Endodermal cell (in vitro differentiated cells): ENCODE measurements at regions not wholly inside any gene's neighbourhood (a gene's known extent, or its start where the extent isn't known, plus 50 kb on each side); places are given as distances from the start of the nearest gene placed in this dataset.

Experiments used
- DNase-seq: peaks from one replicate; pipeline ENCODE4 v3.0.0-alpha.2; 2017
- H3K27ac ChIP-seq: 2 replicates; pipeline ENCODE4 v1.5.1; 2013; ENCODE audit warnings: mild to moderate bottlenecking, low read depth, low read length, moderate library complexity
- H3K27me3 ChIP-seq: 2 replicates; pipeline ENCODE4 v1.6.1; 2013; ENCODE audit warnings: mild to moderate bottlenecking, low read length, moderate library complexity; ENCODE audit not compliant: insufficient read depth, control insufficient read depth, poor library complexity, severe bottlenecking
- H3K36me3 ChIP-seq: 2 replicates; pipeline ENCODE4 v1.7.0; 2013; ENCODE audit warnings: mild to moderate bottlenecking, low read length, moderate library complexity; ENCODE audit not compliant: control insufficient read depth, insufficient read depth
- H3K4me1 ChIP-seq: one replicate; pipeline ENCODE4 v1.7.0; 2013; ENCODE audit warnings: low read length; ENCODE audit not compliant: control insufficient read depth, insufficient read depth
- H3K4me3 ChIP-seq: 2 replicates; pipeline ENCODE4 v1.5.1; 2013; ENCODE audit warnings: mild to moderate bottlenecking, low read length, moderate library complexity
- H3K9ac ChIP-seq: 2 replicates; pipeline ENCODE4 v1.6.1; 2013; ENCODE audit warnings: mild to moderate bottlenecking, low read length, moderate library complexity; ENCODE audit not compliant: poor library complexity, severe bottlenecking; ENCODE audit errors: extremely low read depth
- H3K9me3 ChIP-seq: 2 replicates; pipeline ENCODE4 v1.6.1; 2013; ENCODE audit warnings: mild to moderate bottlenecking, low read length, moderate library complexity; ENCODE audit not compliant: control insufficient read depth
- H3K27ac Mint-ChIP-seq: 2 replicates; pipeline ENCODE4 v1.8.0; 2020; ENCODE audit warnings: mixed read lengths
- H3K27me3 Mint-ChIP-seq: 2 replicates; pipeline ENCODE4 v1.8.0; 2021; ENCODE audit warnings: mild to moderate bottlenecking, mixed read lengths; ENCODE audit not compliant: insufficient read depth
- H3K36me3 Mint-ChIP-seq: 2 replicates; pipeline ENCODE4 v1.8.0; 2020; ENCODE audit warnings: low read depth, mixed read lengths
- H3K4me1 Mint-ChIP-seq: 2 replicates; pipeline ENCODE4 v1.8.0; 2020; ENCODE audit warnings: mixed read lengths
- H3K4me3 Mint-ChIP-seq: 2 replicates; pipeline ENCODE4 v1.8.0; 2020; ENCODE audit warnings: mild to moderate bottlenecking, moderate library complexity, mixed read lengths
- H3K9me3 Mint-ChIP-seq: 2 replicates; pipeline ENCODE4 v1.8.0; 2020; ENCODE audit warnings: mild to moderate bottlenecking, mixed read lengths
- CTCF ChIP-seq: fragments of 200-600 bp; sonication (generic); conservative IDR thresholded peaks from 2 replicates; pipeline ENCODE4 v1.5.0; 2021; ENCODE audit warnings: antibody characterized with exemption, mild to moderate bottlenecking
- WGBS, 2 experiments: methylation state at CpG; one replicate each; pipeline versions ENCODE4 v1.1.5 to v1.1.7; 2013; ENCODE audit warnings: missing lambda C conversion rate in 2 of 2, mixed read lengths in 1 of 2; ENCODE audit not compliant: insufficient coverage in 1 of 2, insufficient read length in 1 of 2; 5-methylcytosine and 5-hydroxymethylcytosine counted together

DNA sequence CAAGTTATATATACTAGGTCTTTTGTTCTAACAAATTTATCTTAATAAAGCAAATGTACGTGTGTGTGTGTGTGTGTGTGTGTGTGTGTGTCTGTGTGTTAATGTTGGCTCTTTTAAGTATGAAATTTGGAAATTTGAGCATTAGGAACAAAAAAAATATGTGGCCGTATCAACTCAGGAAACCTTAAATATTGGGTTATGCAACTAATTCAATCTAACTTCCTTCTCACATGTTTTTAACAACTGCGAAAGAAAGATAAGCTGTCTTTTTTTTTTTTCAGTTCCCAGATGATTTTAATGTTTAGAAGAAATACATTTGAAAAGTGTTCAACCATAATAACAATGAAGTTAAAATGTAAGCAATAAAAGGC lies 616.4 kb upstream of the ARID1B start:
- no peaks in the 10 kb centered on the region for H3K4me1 Mint-ChIP-seq
- H3K9me3 Mint-ChIP-seq = no peaks in the 10 kb centered on the region
- Histone ChIP-seq H3K9ac (no peak overlapping the region), H3K27me3 (no peaks in the 10 kb centered on the region), H3K4me1 (no peaks in the 10 kb centered on the region), H3K9me3 (no peaks in the 10 kb centered on the region), H3K27ac (no peak overlapping the region), H3K4me3 (no peak overlapping the region), H3K36me3 (no peaks in the 10 kb centered on the region)
- no peak for DNase-seq
- H3K27ac Mint-ChIP-seq = no peak overlapping the region
- H3K36me3 Mint-ChIP-seq = no peaks in the 10 kb centered on the region
- TF ChIP-seq CTCF = no peak
- WGBS, 2 experiments = 81% methylated on average over 3 of the region's 3 CpGs; no CpG with 5 or more reads in 1 of the 2 experiments
- no peaks in the 10 kb centered on the region for H3K27me3 Mint-ChIP-seq
- no peak overlapping the region for H3K4me3 Mint-ChIP-seq

DNA sequence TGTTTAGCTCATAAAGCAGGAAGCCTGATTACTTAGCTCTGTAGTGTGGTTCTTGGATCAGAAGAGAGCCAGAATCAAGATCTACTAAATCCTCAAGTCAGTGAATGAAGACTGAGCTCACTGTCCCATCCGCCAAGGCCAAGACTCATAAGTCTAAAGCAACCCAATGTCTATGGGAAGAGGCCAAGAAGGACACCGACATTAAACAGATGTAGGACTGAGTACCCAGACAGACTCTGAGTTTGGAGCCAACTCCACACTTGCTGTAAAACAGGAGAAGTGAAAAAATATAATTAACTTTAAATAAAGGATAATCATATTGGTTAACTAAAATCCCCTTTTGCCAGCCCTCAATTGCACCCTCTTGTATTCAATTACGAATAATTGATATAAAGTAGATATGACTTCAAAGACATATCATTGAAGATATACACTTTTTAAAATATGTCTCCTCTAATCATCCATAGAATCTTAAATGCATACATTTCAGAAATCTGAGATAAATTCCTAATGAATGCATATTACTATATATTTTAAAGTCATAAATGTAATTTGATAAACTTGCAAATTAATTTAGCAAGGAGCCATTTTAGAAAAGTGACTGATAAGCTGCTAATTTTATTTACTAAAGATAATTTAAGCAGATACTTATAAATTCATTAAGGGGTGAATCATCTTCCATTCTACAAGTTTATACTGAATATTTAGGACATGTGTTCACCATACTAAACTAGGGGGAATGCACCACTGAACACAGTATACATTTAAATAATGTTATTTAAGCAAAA lies 617.0 kb upstream of the ARID1B start:
- Mint-ChIP-seq H3K9me3 (no peaks in the 10 kb centered on the region), H3K4me1 (no peaks in the 10 kb centered on the region), H3K36me3 (no peaks in the 10 kb centered on the region), H3K27me3 (no peaks in the 10 kb centered on the region), H3K4me3 (no peak overlapping the region), H3K27ac (no peak overlapping the region)
- no peak for TF ChIP-seq CTCF
- Histone ChIP-seq H3K27me3 (no peaks in the 10 kb centered on the region), H3K4me3 (no peak overlapping the region), H3K9me3 (no peaks in the 10 kb centered on the region), H3K36me3 (no peaks in the 10 kb centered on the region), H3K9ac (no peak overlapping the region), H3K27ac (no peak overlapping the region), H3K4me1 (no peaks in the 10 kb centered on the region)
- no peak for DNase-seq
- 87 to 89% methylated on average over 2 of the region's 3 CpGs for WGBS, 2 experiments

DNA sequence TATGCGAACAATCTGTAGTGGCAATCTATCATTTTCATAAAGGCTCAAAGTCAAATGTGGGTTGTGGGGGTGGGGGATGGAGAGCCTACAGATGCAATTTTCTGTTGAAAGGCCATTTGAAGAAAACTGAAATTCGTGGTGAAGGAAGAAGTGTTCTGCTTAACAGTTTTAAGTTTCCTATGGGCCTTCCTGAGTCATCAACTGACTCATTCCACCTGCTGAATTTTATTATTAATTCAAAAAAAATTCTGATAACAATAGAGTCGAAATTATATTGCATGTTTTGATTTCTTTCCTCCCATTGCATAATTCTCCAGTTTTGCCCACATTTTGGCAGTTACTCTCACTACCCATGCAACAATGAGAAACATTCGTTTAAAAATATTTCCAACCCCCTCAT lies 622.3 kb upstream of the ARID1B start:
- H3K9me3 Mint-ChIP-seq = no peaks in the 10 kb centered on the region
- H3K36me3 Mint-ChIP-seq = no peaks in the 10 kb centered on the region
- TF ChIP-seq CTCF = no peak
- Histone ChIP-seq H3K27ac (no peak overlapping the region), H3K4me1 (no peaks in the 10 kb centered on the region), H3K36me3 (no peaks in the 10 kb centered on the region), H3K9me3 (no peaks in the 10 kb centered on the region), H3K27me3 (no peaks in the 10 kb centered on the region), H3K9ac (no peak overlapping the region), H3K4me3 (no peak overlapping the region)
- H3K4me1 Mint-ChIP-seq = no peaks in the 10 kb centered on the region
- no peaks in the 10 kb centered on the region for H3K27me3 Mint-ChIP-seq
- no peak overlapping the region for H3K27ac Mint-ChIP-seq
- no peak for DNase-seq
- WGBS, 2 experiments = 90 to 100% methylated on average over 1 to 4 of the region's 4 CpGs
- H3K4me3 Mint-ChIP-seq = no peak overlapping the region
